ENCODE measurements at regions not wholly inside any gene's neighbourhood (a gene's known extent, or its start where the extent isn't known, plus 50 kb on each side); places are given as distances from the start of the nearest gene placed in this dataset.

DNA sequence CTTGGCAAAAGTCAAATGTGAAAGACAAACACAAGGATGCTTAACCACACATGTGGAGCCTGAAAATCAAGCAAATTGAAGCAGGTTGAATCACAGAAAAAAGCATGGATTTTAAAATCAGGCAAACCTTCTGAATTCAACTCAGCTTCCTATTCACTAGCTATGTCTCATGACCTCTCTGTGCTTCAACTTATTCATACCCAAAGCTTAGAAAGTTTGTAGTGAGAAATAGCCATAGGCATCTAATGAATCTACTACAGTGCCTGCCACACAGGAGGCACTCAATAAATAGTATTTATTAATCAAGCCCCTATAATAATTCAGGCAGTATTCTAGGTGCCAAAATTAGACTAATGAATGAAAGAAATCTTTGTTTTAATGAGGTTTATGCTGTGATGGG is 112.2 kb upstream of the TNFAIP3 start:
- TF ChIP-seq POLR2A (IDR thresholded peaks at IDR 0.05) = no peak
- TF ChIP-seq, protein P1, sequence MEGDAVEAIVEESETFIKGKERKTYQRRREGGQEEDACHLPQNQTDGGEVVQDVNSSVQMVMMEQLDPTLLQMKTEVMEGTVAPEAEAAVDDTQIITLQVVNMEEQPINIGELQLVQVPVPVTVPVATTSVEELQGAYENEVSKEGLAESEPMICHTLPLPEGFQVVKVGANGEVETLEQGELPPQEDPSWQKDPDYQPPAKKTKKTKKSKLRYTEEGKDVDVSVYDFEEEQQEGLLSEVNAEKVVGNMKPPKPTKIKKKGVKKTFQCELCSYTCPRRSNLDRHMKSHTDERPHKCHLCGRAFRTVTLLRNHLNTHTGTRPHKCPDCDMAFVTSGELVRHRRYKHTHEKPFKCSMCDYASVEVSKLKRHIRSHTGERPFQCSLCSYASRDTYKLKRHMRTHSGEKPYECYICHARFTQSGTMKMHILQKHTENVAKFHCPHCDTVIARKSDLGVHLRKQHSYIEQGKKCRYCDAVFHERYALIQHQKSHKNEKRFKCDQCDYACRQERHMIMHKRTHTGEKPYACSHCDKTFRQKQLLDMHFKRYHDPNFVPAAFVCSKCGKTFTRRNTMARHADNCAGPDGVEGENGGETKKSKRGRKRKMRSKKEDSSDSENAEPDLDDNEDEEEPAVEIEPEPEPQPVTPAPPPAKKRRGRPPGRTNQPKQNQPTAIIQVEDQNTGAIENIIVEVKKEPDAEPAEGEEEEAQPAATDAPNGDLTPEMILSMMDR (IDR thresholded peaks at IDR 0.05) = no peak
- intact Hi-C loops (cut with DNase I) = no loop called here

DNA sequence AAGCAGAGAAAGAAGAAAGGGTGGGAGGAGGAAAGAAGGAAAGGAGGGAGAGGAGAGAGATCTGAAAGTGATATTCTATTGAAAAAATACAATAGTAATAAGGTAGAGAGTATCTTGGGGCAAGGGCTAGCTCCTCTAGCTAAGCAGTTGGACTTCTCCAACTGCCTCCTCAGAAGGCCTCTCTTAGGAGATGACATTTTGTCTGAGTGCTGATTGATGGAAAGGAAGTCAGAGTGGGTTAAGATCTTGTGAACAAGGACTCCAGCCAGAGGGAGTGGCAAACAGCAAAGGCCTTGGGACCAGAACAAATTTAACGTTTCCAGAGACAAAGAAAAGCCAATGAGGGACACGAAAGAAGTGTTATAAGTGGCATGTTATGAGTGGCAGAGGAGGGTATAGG is 111.8 kb upstream of the TNFAIP3 start:
- Histone ChIP-seq H3K4me3 (replicated peaks in 1 of 3) (no peak overlapping the region), H3K36me3 (no peaks in the 10 kb centered on the region), H3K4me1 (no peaks in the 10 kb centered on the region), H3K9me3 (no peaks in the 10 kb centered on the region), H3K27ac (no peak overlapping the region), H3K27me3 (no peaks in the 10 kb centered on the region)
- WGBS, 2 donors = 77 to 85% methylated on average over 2 of the region's 2 CpGs
- DNase-seq = no peak
- TF ChIP-seq POLR2A (IDR thresholded peaks at IDR 0.05) = no peak
- TF ChIP-seq, protein P1 (IDR thresholded peaks at IDR 0.05) = no peak
- intact Hi-C loops (cut with DNase I) = no loop called here

More for the DNA sequence above, 112.2 kb upstream of the TNFAIP3 start:
- Histone ChIP-seq H3K4me3 (replicated peaks in 1 of 3) (no peak overlapping the region), H3K9me3 (no peaks in the 10 kb centered on the region), H3K27ac (no peak overlapping the region), H3K36me3 (no peaks in the 10 kb centered on the region), H3K27me3 (no peaks in the 10 kb centered on the region), H3K4me1 (no peaks in the 10 kb centered on the region)
- DNase-seq = no peak

DNA sequence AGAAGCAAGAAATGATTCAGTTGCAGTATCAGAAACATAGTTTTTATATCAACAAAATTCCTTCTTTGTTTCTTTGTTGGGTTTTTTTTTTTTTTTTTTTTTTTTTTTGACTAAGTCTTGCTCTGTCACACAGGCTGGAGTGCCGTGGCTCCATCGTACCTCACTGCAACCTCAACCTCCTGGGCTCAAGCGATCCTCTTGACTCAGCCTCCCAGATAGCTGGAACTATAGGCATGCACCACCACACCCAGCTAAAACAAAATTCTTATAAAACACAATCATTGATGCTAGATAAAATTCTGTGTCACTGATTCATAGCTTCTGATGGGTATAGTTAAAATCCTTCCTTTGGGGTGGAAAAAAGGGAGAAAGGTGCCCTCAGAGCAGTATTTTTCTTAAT is 110.3 kb upstream of the TNFAIP3 start:
- TF ChIP-seq, protein P1 (IDR thresholded peaks at IDR 0.05) = no peak
- TF ChIP-seq POLR2A (IDR thresholded peaks at IDR 0.05) = no peak
- Histone ChIP-seq H3K27ac (no peak overlapping the region), H3K4me3 (replicated peaks in 1 of 3) (no peak overlapping the region), H3K27me3 (no peaks in the 10 kb centered on the region), H3K36me3 (no peaks in the 10 kb centered on the region), H3K4me1 (no peaks in the 10 kb centered on the region), H3K9me3 (no peaks in the 10 kb centered on the region)
- no peak for DNase-seq
- 96 to 98% methylated on average over 3 of the region's 3 CpGs for WGBS, 2 donors
- intact Hi-C loops (cut with DNase I) = no loop called here

DNA sequence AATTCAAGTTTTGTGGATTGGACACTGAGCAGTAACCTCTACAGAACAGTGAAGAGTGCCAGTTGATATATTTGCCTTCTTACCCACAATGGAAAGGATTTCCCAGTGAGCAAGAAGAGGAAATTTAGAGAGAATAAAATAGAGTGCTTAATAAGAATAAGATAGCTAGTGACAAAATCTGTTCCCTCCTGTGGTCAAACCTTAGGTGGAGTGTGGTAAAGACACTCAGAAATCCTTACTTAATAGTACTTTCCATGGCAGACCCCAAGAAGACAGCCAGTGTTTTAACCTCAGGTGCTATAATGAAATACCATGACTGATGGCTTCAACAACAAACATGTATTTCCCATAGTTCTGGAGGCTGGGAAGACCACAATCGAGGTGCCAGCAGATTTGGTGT is 108.4 kb upstream of the TNFAIP3 start:
- TF ChIP-seq, protein P1 (IDR thresholded peaks at IDR 0.05) = no peak
- TF ChIP-seq POLR2A (IDR thresholded peaks at IDR 0.05) = no peak
- Histone ChIP-seq H3K9me3 (no peaks in the 10 kb centered on the region), H3K36me3 (no peaks in the 10 kb centered on the region), H3K4me3 (replicated peaks in 1 of 3) (no peak overlapping the region), H3K27me3 (no peaks in the 10 kb centered on the region), H3K4me1 (no peaks in the 10 kb centered on the region), H3K27ac (no peak overlapping the region)
- 89 to 93% methylated on average over 1 of the region's 1 CpG for WGBS, 2 donors
- no peak for DNase-seq
- intact Hi-C loops (cut with DNase I) = no loop called here

DNA sequence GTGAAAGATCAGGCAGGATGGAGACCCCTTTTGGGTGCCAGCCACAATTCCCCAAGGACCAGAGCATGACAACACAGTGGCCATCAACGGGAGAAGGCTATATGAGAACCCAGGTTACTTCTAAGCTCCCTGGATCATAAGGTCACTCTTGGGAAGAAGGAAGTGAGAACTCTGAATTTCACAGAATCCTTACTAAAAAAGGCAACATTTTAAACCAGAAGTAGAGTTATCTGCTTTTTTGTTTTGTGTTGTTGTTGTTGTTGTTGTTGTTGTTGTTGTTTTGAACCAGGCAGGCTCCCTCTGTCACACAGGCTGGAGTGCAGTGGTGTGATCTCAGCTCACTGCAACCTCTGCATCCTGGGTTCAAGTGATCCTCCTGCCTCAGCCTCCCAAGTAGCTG is 107.4 kb upstream of the TNFAIP3 start:
- Histone ChIP-seq H3K9me3 (no peaks in the 10 kb centered on the region), H3K27ac (no peak overlapping the region), H3K4me1 (no peaks in the 10 kb centered on the region), H3K4me3 (replicated peaks in 1 of 3) (no peak overlapping the region), H3K36me3 (no peaks in the 10 kb centered on the region), H3K27me3 (no peaks in the 10 kb centered on the region)
- 81 to 85% methylated on average over 1 of the region's 1 CpG for WGBS, 2 donors
- intact Hi-C loops (cut with DNase I) = no loop called here
- TF ChIP-seq, protein P1 (IDR thresholded peaks at IDR 0.05) = no peak
- TF ChIP-seq POLR2A (IDR thresholded peaks at IDR 0.05) = no peak
- no peak for DNase-seq
